GM21390 (cell line): ENCODE measurements at regions not wholly inside any gene's neighbourhood (a gene's known extent, or its start where the extent isn't known, plus 50 kb on each side); places are given as distances from the start of the nearest gene placed in this dataset.
"Not testable (repeated sequence)": the region's sequence is repeated elsewhere in the genome, so short reads cannot be mapped to it uniquely, and the experiment has no call there.

Experiments
- ATAC-seq: cut with Tn5 transposase; IDR thresholded peaks from one replicate; pipeline ENCODE4 v1.9.1; 2021; ENCODE audit not compliant: unreplicated experiment

GRCh38 chr1:178020968-178021640, 51.2 kb upstream of the SEC16B start:
- ATAC-seq = no peak

GRCh38 chr1:178021950-178022349, 52.1 kb upstream of the SEC16B start:
- no peak for ATAC-seq

GRCh38 chr1:178023181-178023618, 53.3 kb upstream of the SEC16B start:
- ATAC-seq = no peak

GRCh38 chr1:178024504-178024903, 54.6 kb upstream of the SEC16B start:
- ATAC-seq = no peak

GRCh38 chr1:178025613-178026356, 55.9 kb upstream of the SEC16B start:
- ATAC-seq = no peak

- ATAC-seq = no peak
Measured at GRCh38 chr1:178028841-178029481, 59.1 kb upstream of the SEC16B start.

- ATAC-seq = no peak
Measured at GRCh38 chr1:178030467-178030866, 60.6 kb upstream of the SEC16B start.

GRCh38 chr1:178031856-178032320, 62.0 kb upstream of the RASAL2 start:
- ATAC-seq = peak; percentile 97

- no peak for ATAC-seq
Measured at GRCh38 chr1:178033019-178033418, 60.9 kb upstream of the RASAL2 start.

- ATAC-seq = no peak
Measured at GRCh38 chr1:178034676-178035075, 59.2 kb upstream of the RASAL2 start.

GRCh38 chr1:178036090-178036489, 57.8 kb upstream of the RASAL2 start:
- no peak for ATAC-seq

- peak; percentile 46 for ATAC-seq
Measured at GRCh38 chr1:178037510-178038253, 56.2 kb upstream of the RASAL2 start.

- no peak for ATAC-seq
Measured at GRCh38 chr1:178038372-178038771, 55.5 kb upstream of the RASAL2 start.

GRCh38 chr1:178039891-178040290, 54.0 kb upstream of the RASAL2 start:
- no peak for ATAC-seq

- not testable (repeated sequence) for ATAC-seq
Measured at GRCh38 chr1:178043940-178044339, 50.0 kb upstream of the RASAL2 start.
